Bronchial epithelial cell (primary cell): ENCODE measurements at regions not wholly inside any gene's neighbourhood (a gene's known extent, or its start where the extent isn't known, plus 50 kb on each side); places are given as distances from the start of the nearest gene placed in this dataset.

Experiments used
- DNase-seq: peaks from one replicate; pipeline ENCODE4 v3.0.0-alpha.2; 2010; ENCODE audit warnings: low read depth
- FAIRE-seq: peaks from 2 replicates; lab custom pipeline; 2011; peaks lifted over from hg19 to GRCh38; lab: Jason Lieb, UNC
- H3K27me3 ChIP-seq: 2 replicates; pipeline ENCODE4 v1.5.1; 2011; ENCODE audit warnings: low read length; ENCODE audit not compliant: control insufficient read depth, insufficient read depth
- H3K36me3 ChIP-seq: 2 replicates; pipeline ENCODE4 v1.5.1; 2011; ENCODE audit warnings: low read length; ENCODE audit not compliant: control insufficient read depth, insufficient read depth
- H3K4me3 ChIP-seq: 2 replicates; pipeline ENCODE4 v1.5.1; 2011; ENCODE audit warnings: mild to moderate bottlenecking, low read depth, low read length, control low read depth
- TF ChIP-seq, protein P1 (sequence below): IDR thresholded peaks from 2 replicates; pipeline ENCODE4 v1.5.1; 2011; ENCODE audit warnings: mild to moderate bottlenecking, moderate library complexity, low read length, control low read depth, inconsistent platforms; ENCODE audit not compliant: insufficient read depth, severe bottlenecking

DNA sequence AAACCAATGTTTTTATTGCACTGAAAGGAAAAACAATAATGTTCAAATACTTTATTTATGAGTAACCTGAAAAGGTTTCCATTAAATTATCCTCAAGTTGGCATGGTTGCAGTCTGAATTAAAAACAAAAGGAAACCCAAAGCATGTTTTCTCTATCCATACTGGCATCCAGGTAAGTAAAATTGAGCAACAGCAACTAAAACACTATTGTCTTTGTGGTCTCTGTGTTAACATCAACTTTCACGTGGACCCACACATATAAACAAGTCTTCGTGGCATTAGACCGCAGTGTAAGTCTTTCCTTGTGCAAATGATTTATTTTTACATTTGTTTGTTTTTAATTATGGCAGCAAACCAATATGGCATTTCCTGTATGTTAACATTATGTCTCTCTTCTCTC is 757.6 kb downstream of the SEMA5A start:
- TF ChIP-seq, protein P1, sequence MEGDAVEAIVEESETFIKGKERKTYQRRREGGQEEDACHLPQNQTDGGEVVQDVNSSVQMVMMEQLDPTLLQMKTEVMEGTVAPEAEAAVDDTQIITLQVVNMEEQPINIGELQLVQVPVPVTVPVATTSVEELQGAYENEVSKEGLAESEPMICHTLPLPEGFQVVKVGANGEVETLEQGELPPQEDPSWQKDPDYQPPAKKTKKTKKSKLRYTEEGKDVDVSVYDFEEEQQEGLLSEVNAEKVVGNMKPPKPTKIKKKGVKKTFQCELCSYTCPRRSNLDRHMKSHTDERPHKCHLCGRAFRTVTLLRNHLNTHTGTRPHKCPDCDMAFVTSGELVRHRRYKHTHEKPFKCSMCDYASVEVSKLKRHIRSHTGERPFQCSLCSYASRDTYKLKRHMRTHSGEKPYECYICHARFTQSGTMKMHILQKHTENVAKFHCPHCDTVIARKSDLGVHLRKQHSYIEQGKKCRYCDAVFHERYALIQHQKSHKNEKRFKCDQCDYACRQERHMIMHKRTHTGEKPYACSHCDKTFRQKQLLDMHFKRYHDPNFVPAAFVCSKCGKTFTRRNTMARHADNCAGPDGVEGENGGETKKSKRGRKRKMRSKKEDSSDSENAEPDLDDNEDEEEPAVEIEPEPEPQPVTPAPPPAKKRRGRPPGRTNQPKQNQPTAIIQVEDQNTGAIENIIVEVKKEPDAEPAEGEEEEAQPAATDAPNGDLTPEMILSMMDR = no peak
- FAIRE-seq (no peak), DNase-seq (no peak)
- Histone ChIP-seq H3K4me3 (no peak overlapping the region), H3K27me3 (no peaks in the 10 kb centered on the region), H3K36me3 (no peaks in the 10 kb centered on the region)

DNA sequence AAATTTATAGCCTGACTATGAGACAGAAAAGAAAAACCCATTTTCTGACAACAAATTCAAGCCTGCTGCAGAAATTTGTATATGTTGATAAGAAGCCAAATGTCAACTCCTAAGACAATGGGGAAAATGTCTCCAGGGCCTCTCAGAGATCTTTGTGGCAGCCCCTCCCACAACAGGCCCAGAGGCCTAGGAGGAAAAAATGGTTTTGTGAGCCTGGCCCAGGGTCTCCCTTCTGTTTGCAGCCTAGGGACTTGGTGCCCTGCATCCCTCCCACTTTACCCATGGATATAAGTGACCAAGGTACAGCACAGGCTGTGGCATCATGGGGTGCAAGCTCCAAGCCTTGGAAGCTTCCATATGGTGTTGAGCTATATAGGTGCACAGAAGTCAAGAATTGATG is 740.2 kb downstream of the SEMA5A start:
- TF ChIP-seq, protein P1 = no peak

DNA sequence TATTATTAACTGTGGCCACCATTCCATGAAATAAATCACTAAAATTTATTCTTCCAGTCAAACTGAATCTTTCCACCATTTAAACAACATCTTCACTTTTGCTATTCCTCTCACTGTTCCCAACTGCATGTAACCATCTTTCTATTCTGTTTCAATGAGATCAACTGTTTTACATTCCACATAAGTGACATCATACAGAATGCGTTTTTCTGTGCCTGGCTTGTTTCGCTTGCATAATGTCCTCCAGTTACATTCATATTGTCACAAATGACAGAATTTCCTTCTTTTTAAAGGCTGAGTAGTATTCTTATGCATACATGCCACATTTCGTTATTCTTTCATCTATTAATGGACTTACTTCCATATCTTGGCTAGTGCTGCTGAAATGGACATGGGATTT is 738.2 kb downstream of the SEMA5A start:
- Histone ChIP-seq H3K4me3 (no peak overlapping the region), H3K36me3 (no peaks in the 10 kb centered on the region), H3K27me3 (no peaks in the 10 kb centered on the region)
- DNase-seq (peak; percentile 22), FAIRE-seq (no peak)
- TF ChIP-seq, protein P1 = no peak

More for the DNA sequence above, 740.2 kb downstream of the SEMA5A start:
- FAIRE-seq = no peak
- no peak for DNase-seq
- H3K36me3 ChIP-seq = no peaks in the 10 kb centered on the region
- H3K4me3 ChIP-seq = no peak overlapping the region
- no peaks in the 10 kb centered on the region for H3K27me3 ChIP-seq

DNA sequence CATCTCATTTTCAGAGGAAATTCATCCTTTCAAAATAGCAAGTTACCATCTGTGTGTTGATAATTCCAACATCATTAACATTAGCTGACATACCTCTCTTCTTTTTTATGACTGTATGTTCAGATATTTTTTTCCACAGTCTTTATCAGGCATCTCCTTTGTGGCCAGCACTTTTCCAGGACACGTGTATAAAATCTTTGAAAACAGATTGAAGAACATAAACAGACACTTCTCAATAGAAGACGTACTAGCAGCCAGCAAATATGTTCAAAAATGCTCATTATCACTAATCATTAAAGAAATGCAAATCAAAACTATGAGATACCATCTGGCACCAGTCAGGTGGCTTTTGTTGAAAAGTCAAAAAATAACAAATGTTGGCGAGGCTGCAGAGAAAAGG is 734.3 kb downstream of the SEMA5A start:
- Histone ChIP-seq H3K4me3 (no peak overlapping the region), H3K27me3 (no peaks in the 10 kb centered on the region), H3K36me3 (no peaks in the 10 kb centered on the region)
- TF ChIP-seq, protein P1 = no peak
- DNase-seq (no peak), FAIRE-seq (no peak)

DNA sequence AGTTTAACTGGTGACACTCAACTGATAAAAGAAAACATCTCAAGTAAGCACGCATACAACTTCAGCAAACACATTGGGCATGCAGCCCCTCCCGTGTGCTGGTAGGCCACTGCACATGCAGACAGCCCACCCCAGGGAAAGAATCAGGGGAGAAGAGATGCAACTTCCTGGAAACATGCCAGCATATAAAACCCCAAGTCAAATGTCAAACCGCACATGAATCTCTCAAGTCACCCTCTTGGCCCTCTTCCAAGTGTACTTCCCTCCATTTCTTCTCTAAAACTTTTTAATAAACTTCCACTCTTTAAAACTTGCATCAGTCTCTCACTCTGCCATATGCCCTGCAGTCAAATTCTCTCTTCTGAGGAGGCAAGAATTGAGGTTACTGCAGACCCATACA is 732.7 kb downstream of the SEMA5A start:
- Histone ChIP-seq H3K4me3 (no peak overlapping the region), H3K27me3 (no peaks in the 10 kb centered on the region), H3K36me3 (no peaks in the 10 kb centered on the region)
- FAIRE-seq = no peak
- no peak for DNase-seq
- TF ChIP-seq, protein P1 = no peak

DNA sequence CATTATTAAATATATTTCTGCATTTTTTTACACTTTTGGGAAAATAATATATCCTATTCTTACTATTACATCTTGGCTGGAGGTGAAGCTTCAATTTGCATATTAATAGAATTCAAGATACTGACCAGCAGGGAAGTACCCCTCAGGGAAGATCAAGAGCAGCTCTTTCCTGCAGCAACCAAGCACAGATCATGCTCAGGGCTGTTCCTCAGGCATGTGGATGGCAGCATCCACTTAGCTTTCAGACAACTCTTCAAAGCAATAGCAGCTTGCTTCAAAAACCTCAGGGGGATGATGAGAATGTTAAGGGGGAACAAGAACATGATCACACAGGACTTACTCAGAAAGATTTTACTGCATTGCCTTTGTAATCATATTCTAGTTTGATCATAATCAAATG is 731.8 kb downstream of the SEMA5A start:
- H3K27me3 ChIP-seq = no peaks in the 10 kb centered on the region
- DNase-seq (no peak), FAIRE-seq (no peak)
- TF ChIP-seq, protein P1 = no peak
- H3K36me3 ChIP-seq = no peaks in the 10 kb centered on the region
- H3K4me3 ChIP-seq = no peak overlapping the region
